ENCODE measurements at regions not wholly inside any gene's neighbourhood (a gene's known extent, or its start where the extent isn't known, plus 50 kb on each side); places are given as distances from the start of the nearest gene placed in this dataset.

DNA sequence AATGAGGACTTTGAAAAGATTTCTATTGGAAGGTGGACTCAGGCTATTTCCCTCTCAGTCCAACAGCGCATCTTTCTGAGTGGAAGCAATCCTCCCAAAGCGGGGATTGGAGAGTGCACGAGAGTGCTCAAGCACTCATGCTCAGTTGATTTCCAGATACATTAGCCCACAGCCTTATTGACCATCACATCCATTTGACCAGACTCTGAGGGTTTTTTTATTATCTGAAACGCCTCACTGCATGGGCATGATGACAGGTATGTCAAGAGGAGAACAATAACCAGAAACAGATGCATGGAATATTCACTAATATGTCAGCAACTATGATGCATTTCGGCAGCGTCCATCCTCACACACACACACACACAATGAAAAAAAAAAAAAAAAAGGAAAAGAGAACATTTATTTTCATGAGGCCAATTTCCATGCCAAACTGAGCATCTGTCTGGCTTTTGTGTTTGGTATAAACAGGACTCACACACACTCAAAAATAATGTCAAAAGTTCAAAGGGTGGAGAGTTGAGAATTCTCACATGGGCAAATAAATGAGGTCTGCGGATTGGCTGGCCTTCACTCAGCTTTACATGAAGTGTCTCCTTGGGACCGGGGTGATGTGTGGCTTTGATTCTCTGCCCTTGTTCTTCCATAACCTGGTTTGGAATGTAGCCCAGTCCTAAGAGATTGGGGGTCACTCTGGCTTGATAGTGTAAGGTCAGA is 371.6 kb downstream of the MCTP2 start:
- no peak overlapping the region for H3K4me3 ChIP-seq (ENCODE audit: low read depth, low read length)
- TF ChIP-seq, protein P1, sequence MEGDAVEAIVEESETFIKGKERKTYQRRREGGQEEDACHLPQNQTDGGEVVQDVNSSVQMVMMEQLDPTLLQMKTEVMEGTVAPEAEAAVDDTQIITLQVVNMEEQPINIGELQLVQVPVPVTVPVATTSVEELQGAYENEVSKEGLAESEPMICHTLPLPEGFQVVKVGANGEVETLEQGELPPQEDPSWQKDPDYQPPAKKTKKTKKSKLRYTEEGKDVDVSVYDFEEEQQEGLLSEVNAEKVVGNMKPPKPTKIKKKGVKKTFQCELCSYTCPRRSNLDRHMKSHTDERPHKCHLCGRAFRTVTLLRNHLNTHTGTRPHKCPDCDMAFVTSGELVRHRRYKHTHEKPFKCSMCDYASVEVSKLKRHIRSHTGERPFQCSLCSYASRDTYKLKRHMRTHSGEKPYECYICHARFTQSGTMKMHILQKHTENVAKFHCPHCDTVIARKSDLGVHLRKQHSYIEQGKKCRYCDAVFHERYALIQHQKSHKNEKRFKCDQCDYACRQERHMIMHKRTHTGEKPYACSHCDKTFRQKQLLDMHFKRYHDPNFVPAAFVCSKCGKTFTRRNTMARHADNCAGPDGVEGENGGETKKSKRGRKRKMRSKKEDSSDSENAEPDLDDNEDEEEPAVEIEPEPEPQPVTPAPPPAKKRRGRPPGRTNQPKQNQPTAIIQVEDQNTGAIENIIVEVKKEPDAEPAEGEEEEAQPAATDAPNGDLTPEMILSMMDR (IDR thresholded peaks at IDR 0.05; ENCODE audit: borderline replicate concordance, insufficient read depth, low read depth, low read length), result no peak

- no peak overlapping the region for H3K4me3 ChIP-seq (ENCODE audit: low read depth, low read length)
- TF ChIP-seq, protein P1 (IDR thresholded peaks at IDR 0.05; ENCODE audit: borderline replicate concordance, insufficient read depth, low read depth, low read length), result no peak
Measured at GRCh38 chr15:94606286-94606685, 374.9 kb downstream of the MCTP2 start.

GRCh38 chr15:94607176-94607654 is 375.9 kb downstream of the MCTP2 start:
- TF ChIP-seq, protein P1 (IDR thresholded peaks at IDR 0.05; ENCODE audit: borderline replicate concordance, insufficient read depth, low read depth, low read length), result no peak
- H3K4me3 ChIP-seq (ENCODE audit: low read depth, low read length), result no peak overlapping the region

GRCh38 chr15:94610069-94610468 is 378.7 kb downstream of the MCTP2 start:
- TF ChIP-seq, protein P1 (IDR thresholded peaks at IDR 0.05; ENCODE audit: borderline replicate concordance, insufficient read depth, low read depth, low read length), result no peak
- no peak overlapping the region for H3K4me3 ChIP-seq (ENCODE audit: low read depth, low read length)

- TF ChIP-seq, protein P1 (IDR thresholded peaks at IDR 0.05; ENCODE audit: borderline replicate concordance, insufficient read depth, low read depth, low read length), result no peak
- H3K4me3 ChIP-seq (ENCODE audit: low read depth, low read length), result no peak overlapping the region
Measured at GRCh38 chr15:94610485-94610884, 379.1 kb downstream of the MCTP2 start.

DNA sequence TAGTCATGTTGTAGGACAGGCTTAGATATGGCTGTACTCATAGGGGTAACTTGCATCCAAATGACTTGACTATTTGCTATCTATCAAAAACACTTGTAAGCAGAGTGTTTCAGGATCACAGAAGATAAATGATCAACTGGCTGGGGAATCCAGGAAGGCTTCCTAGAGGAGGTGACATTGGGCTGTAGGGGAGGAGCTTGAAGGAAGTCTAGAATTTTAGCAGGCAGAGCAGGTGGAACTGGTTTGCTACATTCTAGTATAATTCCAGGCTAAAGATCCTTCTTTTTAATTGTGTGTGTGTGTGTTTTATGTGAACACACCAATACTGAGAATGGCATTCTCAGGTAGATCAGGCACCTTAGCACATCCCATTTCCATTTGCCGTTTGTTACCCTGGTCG is 380.3 kb downstream of the MCTP2 start:
- no peak overlapping the region for H3K4me3 ChIP-seq (ENCODE audit: low read depth, low read length)
- TF ChIP-seq, protein P1 (IDR thresholded peaks at IDR 0.05; ENCODE audit: borderline replicate concordance, insufficient read depth, low read depth, low read length), result no peak

DNA sequence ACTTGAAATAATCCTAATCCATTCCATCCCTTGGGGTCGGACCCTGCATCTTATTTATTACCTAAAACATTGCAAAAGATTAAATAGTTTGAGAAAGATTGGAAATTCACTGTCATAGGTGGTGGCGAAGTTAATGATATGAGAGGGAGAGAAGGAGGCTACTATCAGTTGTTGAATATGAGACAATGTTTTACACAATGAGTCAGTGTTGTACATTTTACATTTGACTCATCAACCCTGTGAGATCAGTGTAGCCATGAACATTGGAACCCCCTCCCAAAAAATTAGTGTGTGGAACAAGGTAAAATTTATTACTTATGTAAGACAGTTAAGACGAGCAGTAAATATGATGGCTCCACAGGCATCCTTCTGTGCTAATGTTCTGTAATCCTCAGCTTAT is 384.3 kb downstream of the MCTP2 start:
- H3K4me3 ChIP-seq (ENCODE audit: low read depth, low read length), result no peak overlapping the region

More for the DNA sequence above, 384.3 kb downstream of the MCTP2 start:
- TF ChIP-seq, protein P1 (IDR thresholded peaks at IDR 0.05; ENCODE audit: borderline replicate concordance, insufficient read depth, low read depth, low read length), result no peak
